NT2/D1 (cell line): ENCODE measurements at regions not wholly inside any gene's neighbourhood (a gene's known extent, or its start where the extent isn't known, plus 50 kb on each side); places are given as distances from the start of the nearest gene placed in this dataset.

Source experiments
- DNase-seq: peaks from one replicate; pipeline ENCODE4 v3.0.0-alpha.2; 2011; ENCODE audit warnings: low read depth, low spot score
- H3K27me3 ChIP-seq: 2 replicates; pipeline ENCODE4 v1.6.0; 2011; ENCODE audit warnings: mild to moderate bottlenecking; ENCODE audit not compliant: insufficient read length, insufficient read depth
- H3K36me3 ChIP-seq: 2 replicates; pipeline ENCODE4 v1.6.1; 2011; ENCODE audit warnings: mild to moderate bottlenecking, low read length, mixed read lengths; ENCODE audit not compliant: insufficient read depth, insufficient read length
- H3K4me1 ChIP-seq: 2 replicates; pipeline ENCODE4 v1.5.1; 2011; ENCODE audit not compliant: insufficient read depth, insufficient read length
- H3K4me3 ChIP-seq: 2 replicates; pipeline ENCODE4 v1.5.1; 2011; ENCODE audit warnings: low read depth; ENCODE audit not compliant: insufficient read length
- H3K9ac ChIP-seq: 2 replicates; pipeline ENCODE4 v1.6.0; 2011; ENCODE audit warnings: low read depth; ENCODE audit not compliant: insufficient read length
- H3K9me3 ChIP-seq: 2 replicates; pipeline ENCODE4 v1.5.1; 2011; ENCODE audit warnings: mild to moderate bottlenecking, low read length; ENCODE audit not compliant: insufficient read depth
- SUZ12 ChIP-seq: IDR thresholded peaks from 2 replicates; pipeline ENCODE4 v1.6.1; 2011; ENCODE audit not compliant: insufficient read length, insufficient read depth; ENCODE audit errors: extremely low read depth
- YY1 ChIP-seq: IDR thresholded peaks from 2 replicates; pipeline ENCODE4 v1.6.1; 2011; ENCODE audit not compliant: insufficient read length, insufficient read depth
- ZNF274 ChIP-seq: IDR thresholded peaks from 2 replicates; pipeline ENCODE4 v1.6.1; 2011; ENCODE audit warnings: mild to moderate bottlenecking, low read depth, low read length

GRCh38 chr17:71850812-71851211 lies 270.0 kb upstream of the SOX9 start:
- TF ChIP-seq ZNF274 (no peak), YY1 (no peak), SUZ12 (no peak)
- Histone ChIP-seq H3K4me1 (no peaks in the 10 kb centered on the region), H3K36me3 (no peaks in the 10 kb centered on the region), H3K9ac (no peak overlapping the region), H3K9me3 (no peaks in the 10 kb centered on the region), H3K4me3 (no peak overlapping the region), H3K27me3 (no peaks in the 10 kb centered on the region)
- DNase-seq: no peak

- Histone ChIP-seq H3K4me3 (no peak overlapping the region), H3K27me3 (no peaks in the 10 kb centered on the region), H3K36me3 (no peaks in the 10 kb centered on the region), H3K9me3 (no peaks in the 10 kb centered on the region), H3K9ac (no peak overlapping the region), H3K4me1 (no peaks in the 10 kb centered on the region)
- TF ChIP-seq ZNF274 (no peak), SUZ12 (no peak), YY1 (no peak)
- no peak for DNase-seq
These were observed 265.8 kb upstream of the SOX9 start for GRCh38 chr17:71855010-71855409.

GRCh38 chr17:71864755-71865154 lies 256.1 kb upstream of the SOX9 start:
- Histone ChIP-seq H3K9me3 (no peaks in the 10 kb centered on the region), H3K4me1 (no peaks in the 10 kb centered on the region), H3K36me3 (no peaks in the 10 kb centered on the region), H3K27me3 (no peaks in the 10 kb centered on the region), H3K9ac (no peak overlapping the region), H3K4me3 (no peak overlapping the region)
- no peak for TF ChIP-seq SUZ12
- TF ChIP-seq ZNF274: no peak
- TF ChIP-seq YY1: no peak
- DNase-seq: no peak

GRCh38 chr17:71866095-71866494 lies 254.7 kb upstream of the SOX9 start:
- no peaks in the 10 kb centered on the region for H3K4me1 ChIP-seq
- no peaks in the 10 kb centered on the region for H3K36me3 ChIP-seq
- H3K4me3 ChIP-seq: no peak overlapping the region
- no peak for TF ChIP-seq SUZ12
- TF ChIP-seq YY1: no peak
- no peak for TF ChIP-seq ZNF274
- no peak for DNase-seq
- H3K9ac ChIP-seq: no peak overlapping the region
- H3K27me3 ChIP-seq: no peaks in the 10 kb centered on the region
- H3K9me3 ChIP-seq: no peaks in the 10 kb centered on the region

GRCh38 chr17:71869293-71869692 lies 251.5 kb upstream of the SOX9 start:
- no peak overlapping the region for H3K9ac ChIP-seq
- no peaks in the 10 kb centered on the region for H3K36me3 ChIP-seq
- no peaks in the 10 kb centered on the region for H3K4me1 ChIP-seq
- no peak for TF ChIP-seq YY1
- TF ChIP-seq SUZ12: no peak
- TF ChIP-seq ZNF274: no peak
- DNase-seq: no peak
- no peaks in the 10 kb centered on the region for H3K9me3 ChIP-seq
- H3K4me3 ChIP-seq: no peak overlapping the region
- no peaks in the 10 kb centered on the region for H3K27me3 ChIP-seq

GRCh38 chr17:71869841-71870545 lies 250.8 kb upstream of the SOX9 start:
- Histone ChIP-seq H3K4me1 (no peaks in the 10 kb centered on the region), H3K9me3 (no peaks in the 10 kb centered on the region), H3K4me3 (no peak overlapping the region), H3K27me3 (no peaks in the 10 kb centered on the region), H3K36me3 (no peaks in the 10 kb centered on the region), H3K9ac (no peak overlapping the region)
- no peak for DNase-seq
- TF ChIP-seq YY1 (no peak), SUZ12 (no peak), ZNF274 (no peak)

- Histone ChIP-seq H3K27me3 (no peaks in the 10 kb centered on the region), H3K4me1 (no peaks in the 10 kb centered on the region), H3K36me3 (no peaks in the 10 kb centered on the region), H3K4me3 (no peak overlapping the region), H3K9ac (no peak overlapping the region), H3K9me3 (no peaks in the 10 kb centered on the region)
- TF ChIP-seq YY1: no peak
- TF ChIP-seq ZNF274: no peak
- TF ChIP-seq SUZ12: no peak
- DNase-seq: no peak
These were observed 250.3 kb upstream of the SOX9 start for GRCh38 chr17:71870546-71870862.
